Nephron (organoid): ENCODE measurements at regions not wholly inside any gene's neighbourhood (a gene's known extent, or its start where the extent isn't known, plus 50 kb on each side); places are given as distances from the start of the nearest gene placed in this dataset.

Experiments
- H3K27ac Mint-ChIP-seq, 3 experiments: 2 replicates each; pipeline ENCODE4 v1.8.0; 2020; ENCODE audit warnings: mixed read lengths in 3 of 3, mild to moderate bottlenecking in 2 of 3, moderate library complexity in 1 of 3
- H3K27me3 Mint-ChIP-seq: 2 replicates; pipeline ENCODE4 v1.8.0; 2021; ENCODE audit warnings: low read depth, mild to moderate bottlenecking, moderate library complexity, mixed read lengths
- H3K36me3 Mint-ChIP-seq: 2 replicates; pipeline ENCODE4 v1.8.0; 2020; ENCODE audit warnings: low read depth, mixed read lengths
- H3K4me1 Mint-ChIP-seq: 2 replicates; pipeline ENCODE4 v1.8.0; 2020; ENCODE audit warnings: mixed read lengths
- H3K4me3 Mint-ChIP-seq, 3 experiments: 2 replicates each; pipeline ENCODE4 v1.8.0; 2020; ENCODE audit warnings: mild to moderate bottlenecking in 3 of 3, mixed read lengths in 3 of 3, moderate library complexity in 2 of 3
- H3K9me3 Mint-ChIP-seq: 2 replicates; pipeline ENCODE4 v1.8.0; 2020; ENCODE audit warnings: mixed read lengths
- CTCF ChIP-seq, 3 experiments: fragments of 200-600 bp; sonication (generic); IDR thresholded peaks; one replicate each; pipeline ENCODE4 v1.5.0; 2021; ENCODE audit warnings: antibody characterized with exemption in 3 of 3; ENCODE audit not compliant: unreplicated experiment in 3 of 3

DNA sequence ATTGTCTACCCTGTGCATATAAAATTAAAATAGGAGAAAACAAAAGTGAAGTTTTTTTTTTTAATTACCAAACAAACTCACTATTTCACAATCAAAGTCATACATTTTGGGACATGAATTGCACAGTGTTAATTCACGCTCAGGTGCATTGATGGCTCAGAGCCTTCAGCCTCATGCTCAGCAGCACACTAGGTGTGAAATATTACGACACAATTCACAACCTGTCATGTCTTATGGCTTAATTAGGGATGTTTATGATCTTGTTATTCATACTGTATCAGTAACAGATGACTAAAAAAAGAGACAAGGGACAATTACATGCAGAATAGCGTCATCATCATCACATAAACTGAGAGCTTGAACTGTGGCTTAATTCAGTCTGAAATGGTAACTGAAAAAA is 2005.5 kb upstream of the PCDH20 start:
- peaks cover 5% of the 10 kb centered on the region for H3K9me3 Mint-ChIP-seq
- no peak for TF ChIP-seq CTCF (IDR thresholded peaks at IDR 0.05; ENCODE audit: unreplicated experiment in 3 of 3)
- no peaks in the 10 kb centered on the region for H3K36me3 Mint-ChIP-seq
- no peaks in the 10 kb centered on the region for H3K27me3 Mint-ChIP-seq
- H3K27ac Mint-ChIP-seq: no peak overlapping the region
- H3K4me3 Mint-ChIP-seq: no peak overlapping the region
- H3K4me1 Mint-ChIP-seq: no peaks in the 10 kb centered on the region

DNA sequence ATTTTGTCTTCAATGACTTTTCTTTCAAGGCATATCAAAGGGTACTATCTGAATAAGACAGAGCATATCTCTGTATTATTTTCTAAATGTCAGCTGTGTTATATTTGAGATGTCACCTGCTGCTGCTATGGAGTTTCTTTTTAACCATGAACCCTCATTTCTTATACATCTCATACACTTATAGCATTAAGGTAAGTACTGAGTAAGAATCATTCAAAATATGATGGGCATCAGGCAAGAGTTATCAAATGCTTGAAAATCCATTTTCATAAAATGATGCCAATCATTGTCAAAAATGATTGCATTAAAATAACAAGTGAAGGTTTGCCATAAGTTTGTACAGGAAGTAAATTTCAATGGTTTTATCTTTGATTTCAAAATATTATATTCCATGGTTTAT is 2005.0 kb upstream of the PCDH20 start:
- TF ChIP-seq CTCF (IDR thresholded peaks at IDR 0.05; ENCODE audit: unreplicated experiment in 3 of 3): no peak
- peaks cover 6% of the 10 kb centered on the region for H3K9me3 Mint-ChIP-seq
- no peaks in the 10 kb centered on the region for H3K27me3 Mint-ChIP-seq
- H3K36me3 Mint-ChIP-seq: no peaks in the 10 kb centered on the region
- H3K27ac Mint-ChIP-seq: no peak overlapping the region
- H3K4me3 Mint-ChIP-seq: no peak overlapping the region
- H3K4me1 Mint-ChIP-seq: no peaks in the 10 kb centered on the region

DNA sequence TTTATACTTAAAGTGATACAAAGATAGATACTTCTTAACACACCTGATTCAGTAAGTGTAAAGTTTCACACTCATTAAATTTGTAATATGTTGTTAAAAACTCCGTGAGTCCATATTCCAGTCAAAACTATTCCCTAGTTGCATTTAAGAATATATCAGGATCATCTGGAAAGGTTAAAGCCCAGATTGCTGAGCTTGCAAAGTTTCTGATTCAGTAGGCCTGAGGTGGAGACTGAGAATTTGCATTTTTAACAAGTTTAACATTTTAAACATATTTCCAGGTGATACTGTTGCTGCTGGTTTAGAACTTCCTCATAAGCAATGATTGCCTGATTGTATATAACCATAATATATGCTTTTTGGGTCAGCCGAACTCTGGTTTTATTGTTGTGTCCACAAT is 1998.6 kb upstream of the PCDH20 start:
- H3K27ac Mint-ChIP-seq: no peak overlapping the region
- H3K36me3 Mint-ChIP-seq: no peaks in the 10 kb centered on the region
- H3K4me3 Mint-ChIP-seq: no peak overlapping the region
- H3K4me1 Mint-ChIP-seq: peaks cover 5% of the 10 kb centered on the region
- no peaks in the 10 kb centered on the region for H3K27me3 Mint-ChIP-seq
- H3K9me3 Mint-ChIP-seq: peaks cover 9% of the 10 kb centered on the region
- no peak for TF ChIP-seq CTCF (IDR thresholded peaks at IDR 0.05; ENCODE audit: unreplicated experiment in 3 of 3)

DNA sequence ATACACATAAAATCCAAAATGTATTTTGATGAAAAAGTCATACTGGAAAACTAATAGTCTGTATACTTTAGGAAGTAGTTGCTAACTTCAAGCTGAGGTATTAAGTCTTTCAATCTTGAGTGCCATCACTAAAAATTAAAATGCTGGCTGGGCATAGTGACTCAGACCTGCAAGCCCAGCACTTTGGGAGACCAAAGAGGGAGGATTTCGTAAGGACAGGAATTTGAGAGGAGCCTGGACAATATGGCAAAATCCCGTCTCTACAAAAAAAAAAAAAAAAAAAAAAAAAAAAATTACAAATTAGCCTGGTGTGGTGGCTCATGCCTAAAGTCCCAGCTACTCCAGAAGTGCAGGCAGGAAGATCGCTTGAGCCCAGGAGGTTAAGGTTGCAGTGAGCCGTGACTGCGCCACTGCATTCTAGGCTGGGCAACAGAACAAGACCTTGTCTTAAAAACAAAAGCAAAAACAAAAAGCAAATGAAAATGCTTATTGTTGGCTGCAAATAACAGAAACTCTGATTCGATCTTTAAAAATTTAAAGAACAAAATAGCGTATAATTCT is 1994.2 kb upstream of the PCDH20 start:
- Mint-ChIP-seq H3K27ac (peak overlapping the region in 2 of 3 experiments; percentile 90 to 96), H3K36me3 (no peaks in the 10 kb centered on the region)
- TF ChIP-seq CTCF (IDR thresholded peaks at IDR 0.05; ENCODE audit: unreplicated experiment in 3 of 3): no peak

GRCh38 chr13:63408331-63409189 is 1992.9 kb upstream of the PCDH20 start:
- Mint-ChIP-seq H3K36me3 (no peaks in the 10 kb centered on the region), H3K4me1 (peaks cover 33% of the 10 kb centered on the region), H3K27me3 (no peaks in the 10 kb centered on the region), H3K9me3 (no peaks in the 10 kb centered on the region), H3K4me3 (peak overlapping the region; percentile 11 to 44 (median 37)), H3K27ac (peak overlapping the region; percentile 87 to 96 (median 90))
- no peak for TF ChIP-seq CTCF (IDR thresholded peaks at IDR 0.05; ENCODE audit: unreplicated experiment in 3 of 3)

More for the DNA sequence above, 1994.2 kb upstream of the PCDH20 start:
- H3K4me3 Mint-ChIP-seq: no peak overlapping the region
- no peaks in the 10 kb centered on the region for H3K27me3 Mint-ChIP-seq
- no peaks in the 10 kb centered on the region for H3K9me3 Mint-ChIP-seq
- H3K4me1 Mint-ChIP-seq: peaks cover 33% of the 10 kb centered on the region
